Endothelial cell of umbilical vein (primary cell): ENCODE measurements at regions not wholly inside any gene's neighbourhood (a gene's known extent, or its start where the extent isn't known, plus 50 kb on each side); places are given as distances from the start of the nearest gene placed in this dataset.

ENCODE experiments used
- CTCF ChIP-seq, 2 donors: IDR thresholded peaks; 1 replicate in 1 of 2; 2 replicates in 1 of 2; pipeline ENCODE4 v1.5.1; 2011; ENCODE audit warnings: low read length in 2 of 2, mild to moderate bottlenecking in 2 of 2, moderate library complexity in 2 of 2, control low read depth in 1 of 2, inconsistent platforms in 1 of 2, low read depth in 1 of 2; ENCODE audit not compliant: insufficient read depth in 1 of 2; ENCODE audit errors: extremely low read depth in 1 of 2
- EZH2 ChIP-seq: IDR thresholded peaks from 2 replicates; pipeline ENCODE4 v1.6.1; 2012; ENCODE audit warnings: borderline replicate concordance, low read depth, mild to moderate bottlenecking, moderate library complexity, low read length, inconsistent platforms; ENCODE audit not compliant: severe bottlenecking
- MYC ChIP-seq: IDR thresholded peaks from one replicate; pipeline ENCODE4 v1.6.1; 2011; ENCODE audit warnings: mild to moderate bottlenecking, low read depth, low read length
- POLR2A ChIP-seq: IDR thresholded peaks from 2 replicates; pipeline ENCODE4 v1.6.1; 2012; ENCODE audit warnings: low read depth, mild to moderate bottlenecking, control low read depth, low read length
- POLR2AphosphoS5 ChIP-seq: IDR thresholded peaks from 2 replicates; pipeline ENCODE4 v1.6.1; 2012; ENCODE audit warnings: low read depth, mild to moderate bottlenecking, control low read depth, low read length, moderate library complexity; ENCODE audit not compliant: insufficient read depth

- no peak for TF ChIP-seq POLR2AphosphoS5
- no peak for TF ChIP-seq CTCF (IDR thresholded peaks at IDR 0.05; ENCODE audit: extremely low read depth in 1 of 2, insufficient read depth in 1 of 2, low read depth in 1 of 2, low read length in 2 of 2)
- no peak for TF ChIP-seq MYC
- no peak for TF ChIP-seq EZH2
- no peak for TF ChIP-seq POLR2A
These were observed 544.5 kb upstream of the ANO3 start for GRCh38 chr11:25787416-25787815.
